PC-3 (cell line): ENCODE measurements at regions not wholly inside any gene's neighbourhood (a gene's known extent, or its start where the extent isn't known, plus 50 kb on each side); places are given as distances from the start of the nearest gene placed in this dataset.

Experiments
- ATAC-seq: fragments of 200-7000 bp; cut with Tn5 transposase; 2 replicates; pipeline ENCODE4 v1.9.1; 2020; ENCODE audit warnings: mild to moderate bottlenecking, moderate library complexity
- BruUV-seq: library from RNA; stranded (reverse); fragments of 400-500 nt; replicated peaks from 2 replicates; lab custom pipeline; 2021; lab: Mats Ljungman, UMichigan
- CTCF ChIA-PET: fragments of 300-600 bp; sonication (Branson Sonifier 250); formaldehyde crosslinking; loops from one replicate; lab custom pipeline; 2022; ENCODE audit warnings: antibody characterized with exemption; lab: Charles Lee
- POLR2A ChIA-PET: fragments of 300-600 bp; sonication (Branson Sonifier 250); formaldehyde crosslinking; loops from one replicate; lab custom pipeline; 2022; ENCODE audit warnings: antibody characterized with exemption; ENCODE audit not compliant: unreplicated experiment; lab: Charles Lee
- DNase-seq: peaks from one replicate; pipeline ENCODE4 v3.0.0-alpha.2; 2015
- H2AFZ ChIP-seq: fragments of 300-600 bp; sonication (generic); 2 replicates; pipeline ENCODE4 v1.6.0; 2016; ENCODE audit warnings: antibody characterized with exemption, low read length
- H3F3A ChIP-seq: fragments of 300-600 bp; sonication (generic); one replicate; pipeline ENCODE4 v1.6.0; 2017; ENCODE audit warnings: antibody characterized with exemption, low read length, control low read depth, mild to moderate bottlenecking; ENCODE audit not compliant: unreplicated experiment
- H3K27ac ChIP-seq: fragments of 300-600 bp; sonication (generic); 2 replicates; pipeline ENCODE4 v1.5.1; 2016; ENCODE audit warnings: mild to moderate bottlenecking, low read length
- H3K27me3 ChIP-seq: fragments of 300-600 bp; sonication (generic); 2 replicates; pipeline ENCODE4 v1.6.1; 2016; ENCODE audit warnings: low read length, mixed read lengths
- H3K36me3 ChIP-seq: fragments of 300-600 bp; sonication (generic); 2 replicates; pipeline ENCODE4 v1.6.1; 2016; ENCODE audit warnings: low read depth, mixed run types, low read length, mixed read lengths
- H3K4me1 ChIP-seq: fragments of 300-600 bp; sonication (generic); 2 replicates; pipeline ENCODE4 v1.5.1; 2016; ENCODE audit warnings: low read length; ENCODE audit not compliant: insufficient read depth
- H3K4me2 ChIP-seq: fragments of 300-600 bp; sonication (generic); 2 replicates; pipeline ENCODE4 v1.6.0; 2016; ENCODE audit warnings: low read length
- H3K4me3 ChIP-seq: fragments of 300-600 bp; sonication (generic); 2 replicates; pipeline ENCODE4 v1.5.1; 2016; ENCODE audit warnings: mild to moderate bottlenecking, low read length, mixed read lengths
- H3K79me2 ChIP-seq: fragments of 300-600 bp; sonication (generic); 2 replicates; pipeline ENCODE4 v1.6.1; 2017; ENCODE audit warnings: low read length, mixed read lengths
- H3K9ac ChIP-seq: fragments of 300-600 bp; sonication (generic); 2 replicates; pipeline ENCODE4 v1.6.0; 2016; ENCODE audit warnings: mild to moderate bottlenecking, low read length
- H3K9me2 ChIP-seq: fragments of 300-600 bp; sonication (generic); replicated peaks from 2 replicates; pipeline ENCODE4 v1.6.1; 2016; ENCODE audit warnings: mixed run types, low read length, mixed read lengths
- H3K9me3 ChIP-seq: fragments of 300-600 bp; sonication (generic); 2 replicates; pipeline ENCODE4 v1.6.1; 2016; ENCODE audit warnings: low read length, mixed read lengths
- H4K20me1 ChIP-seq: fragments of 300-600 bp; sonication (generic); 2 replicates; pipeline ENCODE4 v1.6.1; 2016; ENCODE audit warnings: low read length, mixed read lengths
- EZH2 ChIP-seq: fragments of 300-600 bp; sonication (generic); IDR thresholded peaks from one replicate; pipeline ENCODE4 v1.6.1; 2017; ENCODE audit warnings: antibody characterized with exemption, mild to moderate bottlenecking, low read length; ENCODE audit not compliant: unreplicated experiment
- EZH2phosphoT487 ChIP-seq: fragments of 300-600 bp; sonication (generic); IDR thresholded peaks from 2 replicates; pipeline ENCODE4 v1.6.1; 2018; ENCODE audit warnings: mild to moderate bottlenecking, antibody characterized with exemption, low read length, borderline replicate concordance
- intact Hi-C: fragments of 100-400 bp; cut with micrococcal nuclease; formaldehyde crosslinking; loops from 2 replicates; pipeline ENCODE4 v1.9.0; 2023
- TF ChIP-seq, protein P1 (sequence below): fragments of 300-600 bp; sonication (generic); conservative IDR thresholded peaks from 2 replicates; pipeline ENCODE4 v1.5.1; 2017; ENCODE audit warnings: antibody characterized with exemption, low read depth, mild to moderate bottlenecking, low read length

DNA sequence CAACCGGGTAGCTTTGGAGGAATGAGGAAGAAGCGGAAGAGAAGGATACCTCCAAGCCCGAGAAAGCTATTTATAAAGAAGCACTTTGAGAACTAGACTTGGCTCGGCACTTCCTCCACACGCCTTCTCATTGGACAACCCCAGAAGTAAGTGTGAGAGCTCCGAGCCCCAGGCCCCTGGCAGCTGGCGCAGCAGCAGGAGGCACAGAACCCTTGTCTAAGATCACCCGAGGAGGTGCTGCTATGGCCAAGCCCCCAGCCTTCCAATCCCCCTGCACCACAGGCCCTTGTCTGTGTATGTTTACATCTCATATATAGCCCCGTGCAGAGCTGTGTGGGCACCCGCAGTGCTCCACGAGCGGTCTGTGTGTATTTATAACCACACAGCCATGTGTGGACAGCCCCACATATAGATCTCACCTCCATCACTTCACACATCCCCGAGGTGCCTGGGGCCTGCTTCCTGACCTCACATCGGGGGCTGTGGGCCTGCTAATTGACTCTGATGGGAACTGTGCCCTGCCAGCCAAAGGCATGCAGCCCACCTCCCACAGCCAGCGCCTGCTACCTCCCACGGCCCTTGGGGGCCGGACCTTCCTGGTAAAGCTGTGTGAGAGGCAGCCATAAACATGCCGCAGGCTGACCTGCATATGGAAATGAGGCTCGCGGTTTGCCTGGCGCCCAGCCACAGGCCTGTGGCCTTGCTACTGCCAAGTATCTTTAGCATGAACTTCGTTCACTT is 96.1 kb downstream of the C17orf67 start:
- Histone ChIP-seq H3K79me2 (no peaks in the 10 kb centered on the region), H3K27ac (no peak overlapping the region), H4K20me1 (no peaks in the 10 kb centered on the region), H3K9me2 (no peaks in the 10 kb centered on the region), H3K9me3 (no peaks in the 10 kb centered on the region), H2AFZ (no peak overlapping the region), H3K27me3 (peaks cover 9% of the 10 kb centered on the region), H3K4me2 (no peak overlapping the region), H3K4me1 (no peaks in the 10 kb centered on the region), H3K36me3 (no peaks in the 10 kb centered on the region), H3K4me3 (no peak overlapping the region), H3K9ac (no peak overlapping the region), H3F3A (no peaks in the 10 kb centered on the region)
- POLR2A ChIA-PET = no interaction called here
- no peak for TF ChIP-seq EZH2phosphoT487
- TF ChIP-seq EZH2 = no peak
- TF ChIP-seq, protein P1, sequence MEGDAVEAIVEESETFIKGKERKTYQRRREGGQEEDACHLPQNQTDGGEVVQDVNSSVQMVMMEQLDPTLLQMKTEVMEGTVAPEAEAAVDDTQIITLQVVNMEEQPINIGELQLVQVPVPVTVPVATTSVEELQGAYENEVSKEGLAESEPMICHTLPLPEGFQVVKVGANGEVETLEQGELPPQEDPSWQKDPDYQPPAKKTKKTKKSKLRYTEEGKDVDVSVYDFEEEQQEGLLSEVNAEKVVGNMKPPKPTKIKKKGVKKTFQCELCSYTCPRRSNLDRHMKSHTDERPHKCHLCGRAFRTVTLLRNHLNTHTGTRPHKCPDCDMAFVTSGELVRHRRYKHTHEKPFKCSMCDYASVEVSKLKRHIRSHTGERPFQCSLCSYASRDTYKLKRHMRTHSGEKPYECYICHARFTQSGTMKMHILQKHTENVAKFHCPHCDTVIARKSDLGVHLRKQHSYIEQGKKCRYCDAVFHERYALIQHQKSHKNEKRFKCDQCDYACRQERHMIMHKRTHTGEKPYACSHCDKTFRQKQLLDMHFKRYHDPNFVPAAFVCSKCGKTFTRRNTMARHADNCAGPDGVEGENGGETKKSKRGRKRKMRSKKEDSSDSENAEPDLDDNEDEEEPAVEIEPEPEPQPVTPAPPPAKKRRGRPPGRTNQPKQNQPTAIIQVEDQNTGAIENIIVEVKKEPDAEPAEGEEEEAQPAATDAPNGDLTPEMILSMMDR = no peak
- ATAC-seq (no peak), DNase-seq (no peak)
- no TSS peak for BruUV-seq
- CTCF ChIA-PET = no interaction called here
- intact Hi-C loops = no loop called here

DNA sequence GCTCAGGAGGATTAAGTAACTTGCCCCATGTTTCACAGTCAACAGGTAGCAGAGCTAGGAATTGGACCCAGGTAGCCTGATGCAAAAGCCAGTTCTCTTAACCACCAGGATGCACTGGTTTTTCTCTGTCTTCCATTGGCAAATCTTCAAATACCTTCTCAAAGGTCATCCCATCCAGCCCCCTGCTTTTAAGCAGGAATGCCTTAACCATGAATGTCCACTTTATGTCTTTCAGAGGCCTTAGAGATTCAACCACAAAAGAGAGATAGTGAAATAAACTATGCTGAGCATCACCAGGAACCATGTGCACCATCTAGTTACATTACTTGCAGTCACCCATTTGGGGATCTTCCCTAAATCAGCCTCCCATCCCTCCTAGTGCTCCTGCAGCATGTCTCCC is 94.3 kb downstream of the C17orf67 start:
- H4K20me1 ChIP-seq = no peaks in the 10 kb centered on the region
- H3K79me2 ChIP-seq = no peaks in the 10 kb centered on the region
- no TSS peak for BruUV-seq
- TF ChIP-seq EZH2phosphoT487 (no peak), EZH2 (no peak)
- TF ChIP-seq, protein P1 = no peak
- no peak for ATAC-seq
- peaks cover 9% of the 10 kb centered on the region for H3K27me3 ChIP-seq
- no peaks in the 10 kb centered on the region for H3F3A ChIP-seq
- DNase-seq = no peak
- no peaks in the 10 kb centered on the region for H3K9me3 ChIP-seq
- H3K4me2 ChIP-seq = no peak overlapping the region
- H2AFZ ChIP-seq = no peak overlapping the region
- H3K4me1 ChIP-seq = no peaks in the 10 kb centered on the region
- POLR2A ChIA-PET = no interaction called here
- H3K9ac ChIP-seq = no peak overlapping the region
- H3K27ac ChIP-seq = no peak overlapping the region
- CTCF ChIA-PET = interaction anchor here (0.6 kb wide), 1 partner anchor 238 kb away, joined by 3 read pairs; no protein-coding TSS in a partner anchor
- H3K36me3 ChIP-seq = no peaks in the 10 kb centered on the region
- no peak overlapping the region for H3K4me3 ChIP-seq
- H3K9me2 ChIP-seq = no peaks in the 10 kb centered on the region
- intact Hi-C loops = no loop called here

DNA sequence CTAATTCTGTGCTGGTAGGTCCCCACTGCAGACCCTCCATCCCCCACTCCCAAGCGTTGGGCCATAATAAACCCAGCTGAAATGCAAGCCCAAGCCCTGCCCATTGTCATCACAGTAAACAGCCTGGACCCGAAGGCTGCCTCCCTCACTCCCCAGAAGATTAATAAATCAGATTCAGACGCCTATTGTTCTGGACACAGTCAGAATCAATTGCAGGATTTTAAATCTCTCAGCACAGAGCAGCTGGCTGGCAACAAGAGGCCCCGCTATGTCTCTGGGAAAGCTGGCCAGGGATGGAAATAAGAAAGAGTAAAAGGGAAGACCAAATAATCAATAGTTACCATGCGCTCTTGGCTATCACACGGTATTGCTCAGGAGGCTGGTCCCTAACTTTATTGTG is 93.9 kb downstream of the C17orf67 start:
- Histone ChIP-seq H3K4me2 (no peak overlapping the region), H3K4me3 (no peak overlapping the region), H3K79me2 (no peaks in the 10 kb centered on the region), H3K27ac (no peak overlapping the region), H3K9me2 (no peaks in the 10 kb centered on the region), H3K9ac (no peak overlapping the region), H3F3A (no peaks in the 10 kb centered on the region), H3K27me3 (peaks cover 9% of the 10 kb centered on the region), H3K4me1 (no peaks in the 10 kb centered on the region), H2AFZ (no peak overlapping the region), H3K9me3 (no peaks in the 10 kb centered on the region), H3K36me3 (no peaks in the 10 kb centered on the region), H4K20me1 (no peaks in the 10 kb centered on the region)
- DNase-seq = no peak
- ChIA-PET POLR2A (no interaction called here), CTCF (interaction anchor here (0.6 kb wide), 1 partner anchor 238 kb away, joined by 3 read pairs; no protein-coding TSS in a partner anchor)
- TF ChIP-seq, protein P1 = no peak
- TF ChIP-seq EZH2 (no peak), EZH2phosphoT487 (no peak)
- ATAC-seq = no peak; the same call in 1 of the 2 replicates
- intact Hi-C loops = no loop called here
- no TSS peak for BruUV-seq
